ENCODE measurements at regions not wholly inside any gene's neighbourhood (a gene's known extent, or its start where the extent isn't known, plus 50 kb on each side); places are given as distances from the start of the nearest gene placed in this dataset.

DNA sequence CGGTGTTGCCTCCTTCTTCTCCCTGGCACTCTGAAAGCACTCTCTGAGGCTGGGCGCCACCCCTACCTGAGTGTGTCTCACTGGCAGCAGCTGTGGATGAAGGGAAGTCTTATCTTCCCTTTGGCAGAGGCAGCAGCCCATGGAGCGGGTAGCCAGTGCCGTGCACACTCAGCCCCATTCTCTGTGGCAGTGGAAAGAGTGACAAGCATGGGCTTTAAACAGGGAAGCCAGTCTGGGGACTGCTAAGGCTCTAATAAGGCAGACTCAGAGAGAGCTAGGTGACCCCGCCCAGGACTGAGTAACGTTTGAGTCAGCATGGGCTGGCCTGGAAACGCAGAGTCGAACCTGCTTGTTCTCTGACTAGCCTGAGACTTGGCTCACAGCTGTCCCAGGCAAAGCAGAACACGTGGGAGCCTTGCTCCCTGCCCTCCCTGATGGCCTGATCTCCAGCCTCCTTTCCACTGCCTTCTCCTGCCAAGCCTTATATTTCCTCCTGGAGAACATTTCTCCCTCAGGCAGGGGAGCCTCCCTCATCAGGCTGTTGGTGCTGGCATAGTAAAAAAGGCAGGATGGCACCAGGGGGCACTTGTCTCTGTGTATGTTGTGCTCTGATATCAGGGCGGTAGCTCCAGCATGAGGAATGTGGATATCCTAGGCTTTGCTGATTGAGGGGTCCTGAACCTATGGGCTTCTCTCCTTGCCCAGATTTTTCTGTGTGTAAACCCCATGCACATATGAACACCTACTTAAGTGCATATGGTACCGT is 93.9 kb upstream of the LGALSL start:
- TF ChIP-seq, protein P1, sequence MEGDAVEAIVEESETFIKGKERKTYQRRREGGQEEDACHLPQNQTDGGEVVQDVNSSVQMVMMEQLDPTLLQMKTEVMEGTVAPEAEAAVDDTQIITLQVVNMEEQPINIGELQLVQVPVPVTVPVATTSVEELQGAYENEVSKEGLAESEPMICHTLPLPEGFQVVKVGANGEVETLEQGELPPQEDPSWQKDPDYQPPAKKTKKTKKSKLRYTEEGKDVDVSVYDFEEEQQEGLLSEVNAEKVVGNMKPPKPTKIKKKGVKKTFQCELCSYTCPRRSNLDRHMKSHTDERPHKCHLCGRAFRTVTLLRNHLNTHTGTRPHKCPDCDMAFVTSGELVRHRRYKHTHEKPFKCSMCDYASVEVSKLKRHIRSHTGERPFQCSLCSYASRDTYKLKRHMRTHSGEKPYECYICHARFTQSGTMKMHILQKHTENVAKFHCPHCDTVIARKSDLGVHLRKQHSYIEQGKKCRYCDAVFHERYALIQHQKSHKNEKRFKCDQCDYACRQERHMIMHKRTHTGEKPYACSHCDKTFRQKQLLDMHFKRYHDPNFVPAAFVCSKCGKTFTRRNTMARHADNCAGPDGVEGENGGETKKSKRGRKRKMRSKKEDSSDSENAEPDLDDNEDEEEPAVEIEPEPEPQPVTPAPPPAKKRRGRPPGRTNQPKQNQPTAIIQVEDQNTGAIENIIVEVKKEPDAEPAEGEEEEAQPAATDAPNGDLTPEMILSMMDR (IDR thresholded peaks at IDR 0.05; ENCODE audit: low read length): no peak
- no peak for TF ChIP-seq EZH2 (optimal IDR thresholded peaks at IDR 0.05; ENCODE audit: low read depth, low read length)
